ENCODE measurements at regions not wholly inside any gene's neighbourhood (a gene's known extent, or its start where the extent isn't known, plus 50 kb on each side); places are given as distances from the start of the nearest gene placed in this dataset.

- Histone ChIP-seq H4K20me1 (ENCODE audit: insufficient read depth, low read length) (no peaks in the 10 kb centered on the region), H3K9me3 (ENCODE audit: low read length) (no peaks in the 10 kb centered on the region), H2AFZ (ENCODE audit: low read length) (no peak overlapping the region), H3K9ac (ENCODE audit: insufficient read depth, low read depth, low read length) (no peak overlapping the region), H3K4me2 (ENCODE audit: low read depth, low read length) (no peak overlapping the region), H3K27ac (ENCODE audit: extremely low read length, insufficient read depth, low read length) (no peak overlapping the region), H3K4me3 (replicated peaks in 1 of 3; ENCODE audit: insufficient read depth in 1 of 3, low read depth in 2 of 3, low read length in 3 of 3) (no peak overlapping the region), H3K4me1 (ENCODE audit: insufficient read depth, low read length) (peaks cover 30% of the 10 kb centered on the region), H3K27me3 (ENCODE audit: control insufficient read depth in 1 of 2, insufficient read depth in 2 of 2, low read length in 2 of 2) (no peaks in the 10 kb centered on the region), H3K79me2 (ENCODE audit: insufficient read depth, low read length) (no peaks in the 10 kb centered on the region), H3K36me3 (replicated peaks in 1 of 2; ENCODE audit: control insufficient read depth in 1 of 2, insufficient read depth in 2 of 2, low read length in 2 of 2) (no peaks in the 10 kb centered on the region)
- FAIRE-seq: no peak
- ChIA-PET CTCF (ENCODE audit: low intra/inter-chr PET ratio, low total read pairs) (no interaction called here), POLR2A (no interaction called here)
- in situ Hi-C loops (cut with HindIII; ENCODE audit: extremely low pct_ligation_motif_present, low pct_unique_long_range_greater_than_20kb) (loop anchor here (10.0 kb wide), 1 partner anchor 162 kb away; no protein-coding TSS in a partner anchor), intact Hi-C loops (cut with micrococcal nuclease; ENCODE audit: unreplicated experiment) (no loop called here)
- ATAC-seq: no peak
- BruUV-seq (replicated peaks): no TSS peak
- WGBS (ENCODE audit: low lambda C conversion rate): 71% methylated on average over 4 of the region's 7 CpGs
- no peak for DNase-seq (ENCODE audit: low spot score)
- TF ChIP-seq ZNF678 (CRISPR knock-in tag; IDR thresholded peaks at IDR 0.05): no peak
- no peak for TF ChIP-seq RAD21 (CRISPR knock-in tag; IDR thresholded peaks at IDR 0.05)
- no peak for TF ChIP-seq SMARCE1 (IDR thresholded peaks at IDR 0.05; ENCODE audit: borderline replicate concordance)
- no peak for TF ChIP-seq ZNF431 (CRISPR knock-in tag; IDR thresholded peaks at IDR 0.05; ENCODE audit: borderline replicate concordance, low read depth)
- no peak for TF ChIP-seq TFAP4 (IDR thresholded peaks at IDR 0.05; ENCODE audit: borderline replicate concordance, low read depth)
- TF ChIP-seq ZKSCAN5 (CRISPR knock-in tag; IDR thresholded peaks at IDR 0.05): no peak
- TF ChIP-seq ELF3 (CRISPR knock-in tag; IDR thresholded peaks at IDR 0.05): no peak
- TF ChIP-seq RBM39 (IDR thresholded peaks at IDR 0.05; ENCODE audit: low read depth, low read length, poor library complexity, severe bottlenecking): no peak
- TF ChIP-seq GLMP (CRISPR knock-in tag; IDR thresholded peaks at IDR 0.05; ENCODE audit: borderline replicate concordance): no peak
- no peak for TF ChIP-seq MYPOP (CRISPR knock-in tag; IDR thresholded peaks at IDR 0.05)
- no peak for TF ChIP-seq IRF2 (CRISPR knock-in tag; IDR thresholded peaks at IDR 0.05)
- TF ChIP-seq ZNF713 (CRISPR knock-in tag; IDR thresholded peaks at IDR 0.05): no peak
- TF ChIP-seq RCOR2 (CRISPR knock-in tag; IDR thresholded peaks at IDR 0.05): no peak
- TF ChIP-seq HMGXB3 (CRISPR knock-in tag; IDR thresholded peaks at IDR 0.05; ENCODE audit: borderline replicate concordance): no peak
- no peak for TF ChIP-seq ZNF660 (CRISPR knock-in tag; IDR thresholded peaks at IDR 0.05; ENCODE audit: borderline replicate concordance, low read depth)
- no peak for TF ChIP-seq ONECUT2 (CRISPR knock-in tag; IDR thresholded peaks at IDR 0.05)
- TF ChIP-seq ZFP82 (CRISPR knock-in tag; IDR thresholded peaks at IDR 0.05; ENCODE audit: borderline replicate concordance): no peak
Measured at GRCh38 chrX:40476958-40477357, 103.8 kb upstream of the ATP6AP2 start.

Measured in HepG2 (cell line).